Vagina (tissue), 2 donors: ENCODE measurements at regions not wholly inside any gene's neighbourhood (a gene's known extent, or its start where the extent isn't known, plus 50 kb on each side); places are given as distances from the start of the nearest gene placed in this dataset.
"Not testable (repeated sequence)": the region's sequence is repeated elsewhere in the genome, so short reads cannot be mapped to it uniquely, and the experiment has no call there.

Experiments
- DNase-seq, 2 donors: peaks; one replicate each; pipeline ENCODE4 v3.0.0-alpha.2; 2017; ENCODE audit errors: extremely low spot score in 2 of 2
- H3K27ac ChIP-seq: fragments of 200-600 bp; sonication (generic); one replicate; pipeline ENCODE4 v1.5.1; 2019
- H3K27me3 ChIP-seq: fragments of 200-600 bp; sonication (generic); one replicate; pipeline ENCODE4 v1.5.1; 2019
- H3K36me3 ChIP-seq, 2 donors: fragments of 200-600 bp; sonication (generic); one replicate each; pipeline ENCODE4 v1.5.1; 2017 to 2019
- H3K4me1 ChIP-seq: fragments of 200-600 bp; sonication (generic); one replicate; pipeline ENCODE4 v1.5.1; 2019
- H3K4me3 ChIP-seq, 2 donors: fragments of 200-600 bp; sonication (generic); 1 replicate in 1 of 2; 2 replicates in 1 of 2; pipeline ENCODE4 v1.5.1; 2016 to 2019
- H3K9me3 ChIP-seq: fragments of 200-600 bp; sonication (generic); one replicate; pipeline ENCODE4 v1.5.1; 2019
- POLR2A ChIP-seq, 2 donors: fragments of 450-650 bp; IDR thresholded peaks; one replicate each; pipeline ENCODE4 v1.6.1; 2017; ENCODE audit warnings: antibody characterized with exemption in 2 of 2, mild to moderate bottlenecking in 2 of 2, moderate library complexity in 2 of 2
- POLR2AphosphoS5 ChIP-seq, 2 donors: sonication (generic); formaldehyde crosslinking; IDR thresholded peaks; one replicate each; pipeline ENCODE4 v1.9.0; 2017; ENCODE audit warnings: antibody characterized with exemption in 2 of 2, mild to moderate bottlenecking in 2 of 2, low read depth in 1 of 2; ENCODE audit not compliant: insufficient read depth in 1 of 2
- intact Hi-C: fragments of 100-400 bp; cut with DNase I; formaldehyde crosslinking; loops from one replicate; pipeline ENCODE4 v1.15.1; 2023
- TF ChIP-seq, protein P1 (sequence below), 3 experiments: fragments of 450-650 bp in 2 of 3; fragments of 200-600 bp in 1 of 3; sonication (generic) in 1 of 3; IDR thresholded peaks; one replicate each; pipeline ENCODE4 v1.5.1; 2017 to 2019; ENCODE audit warnings: antibody characterized with exemption in 3 of 3, mild to moderate bottlenecking in 2 of 3, moderate library complexity in 2 of 3

DNA sequence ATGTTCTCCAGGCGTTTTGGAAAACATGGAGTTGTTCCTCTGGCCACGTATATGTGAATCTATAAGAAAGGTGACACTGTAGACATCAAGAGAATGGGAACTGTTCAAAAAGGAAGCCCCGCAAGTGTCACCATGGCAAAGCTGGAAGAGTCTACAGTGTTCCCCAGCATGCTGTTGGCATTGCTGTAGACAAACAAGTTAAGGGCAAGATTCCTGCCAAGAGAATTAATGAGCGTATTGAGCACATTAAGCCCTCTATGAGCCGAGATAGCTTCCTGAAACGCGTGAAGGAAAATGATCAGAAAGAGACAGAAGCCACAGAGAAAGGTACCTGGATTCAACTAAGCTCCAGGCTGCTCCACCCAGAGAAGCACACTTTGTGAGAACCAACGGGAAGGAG lies 92.5 kb upstream of the EIF5 start:
- H3K9me3 ChIP-seq = no peaks in the 10 kb centered on the region
- intact Hi-C loops = no loop called here
- H3K27ac ChIP-seq = no peak overlapping the region
- H3K27me3 ChIP-seq = no peaks in the 10 kb centered on the region
- no peak for DNase-seq
- H3K36me3 ChIP-seq = no peaks in the 10 kb centered on the region
- TF ChIP-seq POLR2AphosphoS5 (IDR thresholded peaks at IDR 0.05; ENCODE audit: insufficient read depth in 1 of 2, low read depth in 1 of 2) (no peak), POLR2A (IDR thresholded peaks at IDR 0.05) (no peak)
- TF ChIP-seq, protein P1, sequence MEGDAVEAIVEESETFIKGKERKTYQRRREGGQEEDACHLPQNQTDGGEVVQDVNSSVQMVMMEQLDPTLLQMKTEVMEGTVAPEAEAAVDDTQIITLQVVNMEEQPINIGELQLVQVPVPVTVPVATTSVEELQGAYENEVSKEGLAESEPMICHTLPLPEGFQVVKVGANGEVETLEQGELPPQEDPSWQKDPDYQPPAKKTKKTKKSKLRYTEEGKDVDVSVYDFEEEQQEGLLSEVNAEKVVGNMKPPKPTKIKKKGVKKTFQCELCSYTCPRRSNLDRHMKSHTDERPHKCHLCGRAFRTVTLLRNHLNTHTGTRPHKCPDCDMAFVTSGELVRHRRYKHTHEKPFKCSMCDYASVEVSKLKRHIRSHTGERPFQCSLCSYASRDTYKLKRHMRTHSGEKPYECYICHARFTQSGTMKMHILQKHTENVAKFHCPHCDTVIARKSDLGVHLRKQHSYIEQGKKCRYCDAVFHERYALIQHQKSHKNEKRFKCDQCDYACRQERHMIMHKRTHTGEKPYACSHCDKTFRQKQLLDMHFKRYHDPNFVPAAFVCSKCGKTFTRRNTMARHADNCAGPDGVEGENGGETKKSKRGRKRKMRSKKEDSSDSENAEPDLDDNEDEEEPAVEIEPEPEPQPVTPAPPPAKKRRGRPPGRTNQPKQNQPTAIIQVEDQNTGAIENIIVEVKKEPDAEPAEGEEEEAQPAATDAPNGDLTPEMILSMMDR (IDR thresholded peaks at IDR 0.05) = no peak
- no peak overlapping the region for H3K4me3 ChIP-seq
- H3K4me1 ChIP-seq = peaks cover 13% of the 10 kb centered on the region

DNA sequence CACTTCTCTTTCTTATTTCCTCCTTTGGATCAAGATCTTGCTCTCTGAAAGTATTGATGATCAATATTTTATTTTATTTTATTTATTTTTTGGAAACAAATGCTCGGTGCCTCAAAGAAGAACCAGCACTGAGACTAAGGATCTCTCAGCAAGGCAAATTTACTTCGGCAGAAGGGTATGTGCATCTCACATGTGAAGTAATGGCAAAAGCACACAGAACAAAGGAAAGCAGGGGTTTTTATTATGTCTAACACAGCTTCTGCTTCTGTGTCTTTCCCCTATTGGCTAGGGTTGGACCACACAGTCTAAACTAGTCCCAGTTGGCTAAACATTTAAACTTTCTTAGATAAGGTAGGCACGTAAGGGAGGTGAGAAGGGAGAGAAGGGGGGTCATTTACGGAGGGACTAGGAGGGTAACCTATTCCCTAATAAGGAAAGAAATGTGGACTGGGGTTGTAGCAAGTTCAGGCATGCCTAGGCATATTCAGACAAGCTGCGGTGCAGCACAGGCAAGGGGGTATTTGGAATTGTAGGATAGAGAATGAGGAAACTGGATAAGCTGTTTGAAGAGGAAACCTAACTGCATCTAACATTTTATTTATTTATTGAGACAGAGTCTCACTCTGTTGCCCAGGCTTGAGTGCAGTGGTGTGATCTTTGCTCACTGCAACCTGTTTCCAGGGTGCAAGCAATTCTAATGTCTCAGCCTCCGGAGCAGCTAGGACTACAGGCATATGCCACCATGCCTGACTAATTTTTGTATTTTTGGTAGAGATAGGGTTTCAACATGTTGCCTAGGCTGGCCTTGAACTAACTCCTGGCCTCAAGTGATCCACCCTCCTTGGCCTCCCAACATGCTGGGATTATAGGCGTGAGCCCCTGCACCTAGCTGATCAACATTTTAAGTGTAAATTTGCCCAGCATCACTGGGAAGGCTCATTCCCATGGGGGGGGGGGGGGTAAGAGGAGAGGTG lies 90.0 kb upstream of the EIF5 start:
- H3K36me3 ChIP-seq = no peaks in the 10 kb centered on the region
- peaks cover 15% of the 10 kb centered on the region for H3K4me1 ChIP-seq
- intact Hi-C loops = no loop called here
- H3K27me3 ChIP-seq = no peaks in the 10 kb centered on the region
- no peak overlapping the region for H3K4me3 ChIP-seq
- no peak for DNase-seq
- H3K27ac ChIP-seq = no peak overlapping the region
- no peaks in the 10 kb centered on the region for H3K9me3 ChIP-seq
- no peak for TF ChIP-seq POLR2AphosphoS5 (IDR thresholded peaks at IDR 0.05; ENCODE audit: insufficient read depth in 1 of 2, low read depth in 1 of 2)
- TF ChIP-seq, protein P1 (IDR thresholded peaks at IDR 0.05) = no peak
- TF ChIP-seq POLR2A (IDR thresholded peaks at IDR 0.05) = no peak

DNA sequence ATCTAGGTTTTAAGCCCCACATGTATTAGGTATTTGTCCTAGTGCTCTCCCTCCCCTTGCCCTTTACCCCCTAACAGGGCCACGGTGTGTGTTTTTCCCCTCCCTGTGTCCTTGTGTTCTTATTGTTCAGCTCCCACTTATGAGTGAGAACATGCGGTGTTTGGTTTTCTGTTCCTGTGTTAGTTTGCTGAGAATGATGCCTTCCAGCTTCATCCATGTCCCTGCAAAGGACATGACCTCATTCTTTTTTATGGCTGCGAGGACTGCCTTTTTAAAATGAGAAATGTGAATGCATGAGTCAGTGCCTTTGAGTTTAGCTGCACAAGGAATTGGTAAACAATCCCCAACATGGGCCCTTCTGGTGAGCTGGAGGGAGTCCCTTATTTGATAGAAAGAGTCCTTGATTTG lies 88.4 kb upstream of the EIF5 start:
- H3K27me3 ChIP-seq, H3K9me3 ChIP-seq, H3K4me3 ChIP-seq, H3K36me3 ChIP-seq, intact Hi-C loops, DNase-seq: not testable (repeated sequence)
- Histone ChIP-seq H3K27ac (peak overlapping the region; percentile 74), H3K4me1 (peaks cover 15% of the 10 kb centered on the region)
- peak in 1 of 2 donors; percentile 86 for TF ChIP-seq POLR2AphosphoS5 (IDR thresholded peaks at IDR 0.05; ENCODE audit: insufficient read depth in 1 of 2, low read depth in 1 of 2)

DNA sequence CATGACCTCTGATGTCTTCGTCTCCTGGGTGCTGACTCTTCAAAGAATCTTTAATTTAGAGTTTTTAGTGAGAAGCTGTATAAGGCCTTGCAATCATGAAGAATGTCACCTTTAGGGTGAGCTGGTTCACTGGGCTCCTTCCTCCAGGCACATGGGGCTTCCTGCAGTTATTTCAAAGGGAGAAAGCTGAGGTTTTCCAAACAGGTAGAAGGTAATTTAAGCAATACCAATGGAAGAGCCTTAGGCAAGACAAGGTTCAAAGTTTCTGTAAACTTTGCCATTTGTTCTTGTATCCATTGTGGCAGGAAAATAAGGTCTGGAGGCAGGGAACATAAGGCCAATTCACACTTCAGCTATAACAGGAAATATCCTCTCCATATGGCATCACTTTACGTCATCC lies 88.0 kb upstream of the EIF5 start:
- no peaks in the 10 kb centered on the region for H3K9me3 ChIP-seq
- peaks cover 15% of the 10 kb centered on the region for H3K4me1 ChIP-seq
- H3K27ac ChIP-seq = peak overlapping the region; percentile 74
- H3K27me3 ChIP-seq = no peaks in the 10 kb centered on the region
- intact Hi-C loops = no loop called here
- H3K4me3 ChIP-seq = no peak overlapping the region
- TF ChIP-seq, protein P1 (IDR thresholded peaks at IDR 0.05) = no peak
- TF ChIP-seq POLR2A (IDR thresholded peaks at IDR 0.05) = no peak
- no peak for TF ChIP-seq POLR2AphosphoS5 (IDR thresholded peaks at IDR 0.05; ENCODE audit: insufficient read depth in 1 of 2, low read depth in 1 of 2)
- H3K36me3 ChIP-seq = no peaks in the 10 kb centered on the region
- DNase-seq = no peak

DNA sequence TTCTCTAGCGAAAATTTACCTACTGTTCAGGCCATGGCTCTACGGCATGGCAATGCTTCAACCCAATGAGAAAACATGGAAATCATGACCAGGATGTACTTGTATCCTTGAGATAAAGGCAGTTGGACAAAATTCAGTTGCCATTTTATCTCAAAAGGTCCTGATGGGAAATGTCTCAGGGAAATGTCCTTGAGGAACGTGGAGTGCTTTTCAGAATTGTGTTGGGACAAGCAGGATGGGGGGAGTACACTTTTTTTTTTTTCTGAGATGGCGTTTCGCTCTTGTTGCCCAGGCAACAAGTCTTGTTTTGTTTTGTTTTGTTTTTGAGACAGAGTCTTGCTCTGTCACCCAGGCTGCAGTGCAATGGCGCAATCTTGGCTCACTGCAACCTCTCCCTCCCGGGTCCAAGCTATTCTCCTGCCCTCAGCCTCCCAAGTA lies 86.8 kb upstream of the EIF5 start:
- no peak for DNase-seq
- TF ChIP-seq, protein P1 (IDR thresholded peaks at IDR 0.05) = no peak
- TF ChIP-seq POLR2A (IDR thresholded peaks at IDR 0.05) (no peak), POLR2AphosphoS5 (IDR thresholded peaks at IDR 0.05; ENCODE audit: insufficient read depth in 1 of 2, low read depth in 1 of 2) (no peak)
- peaks cover 15% of the 10 kb centered on the region for H3K4me1 ChIP-seq
- H3K27ac ChIP-seq = no peak overlapping the region
- no peaks in the 10 kb centered on the region for H3K9me3 ChIP-seq
- intact Hi-C loops = no loop called here
- no peaks in the 10 kb centered on the region for H3K36me3 ChIP-seq
- H3K4me3 ChIP-seq = no peak overlapping the region
- no peaks in the 10 kb centered on the region for H3K27me3 ChIP-seq
